ENCODE measurements at regions not wholly inside any gene's neighbourhood (a gene's known extent, or its start where the extent isn't known, plus 50 kb on each side); places are given as distances from the start of the nearest gene placed in this dataset.

DNA sequence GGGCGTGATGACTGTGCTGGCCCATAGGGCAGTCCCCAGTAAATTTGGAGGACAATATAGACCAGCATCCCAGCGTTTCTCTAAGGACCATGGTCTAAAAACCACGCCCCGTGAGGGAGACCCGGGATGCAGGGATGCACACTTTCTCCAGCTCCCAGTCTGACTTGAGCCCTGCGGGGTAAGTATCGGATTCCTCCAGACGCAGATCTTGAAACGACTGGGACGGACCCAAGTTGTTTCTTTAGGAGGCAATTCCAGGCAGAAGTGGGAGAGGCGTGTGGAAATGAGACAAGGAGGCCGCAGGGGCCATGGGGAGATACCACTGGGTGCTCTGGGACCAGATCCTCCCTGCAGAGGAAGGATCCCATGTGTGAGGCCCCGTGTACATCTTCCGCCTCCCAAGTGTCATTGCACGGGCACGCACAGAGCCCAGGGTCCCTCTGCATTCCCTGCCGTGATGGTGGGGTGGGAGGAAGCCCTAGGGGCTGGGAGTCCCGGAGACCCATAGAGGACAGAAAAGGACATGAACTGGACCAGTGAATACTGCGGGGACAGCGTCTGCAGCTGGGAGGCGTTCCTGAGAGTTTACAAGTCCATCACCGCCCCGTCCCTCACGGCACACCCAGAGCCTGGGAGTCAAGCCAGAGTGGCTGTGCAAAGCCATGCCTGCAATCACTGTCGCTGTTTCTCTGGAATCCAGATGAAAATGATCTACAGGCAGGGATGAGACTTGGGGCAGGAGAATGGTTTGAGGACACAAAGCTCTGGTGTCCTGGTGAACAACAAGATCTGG is 522.9 kb downstream of the CDH26 start:
- no peak for DNase-seq

- DNase-seq, result no peak
These were observed 523.5 kb downstream of the CDH26 start for GRCh38 chr20:60481743-60482133.

- DNase-seq, result no peak
These were observed 524.2 kb downstream of the CDH26 start for GRCh38 chr20:60482221-60483008.

- no peak for DNase-seq
These were observed 525.1 kb downstream of the CDH26 start for GRCh38 chr20:60483371-60483770.

DNA sequence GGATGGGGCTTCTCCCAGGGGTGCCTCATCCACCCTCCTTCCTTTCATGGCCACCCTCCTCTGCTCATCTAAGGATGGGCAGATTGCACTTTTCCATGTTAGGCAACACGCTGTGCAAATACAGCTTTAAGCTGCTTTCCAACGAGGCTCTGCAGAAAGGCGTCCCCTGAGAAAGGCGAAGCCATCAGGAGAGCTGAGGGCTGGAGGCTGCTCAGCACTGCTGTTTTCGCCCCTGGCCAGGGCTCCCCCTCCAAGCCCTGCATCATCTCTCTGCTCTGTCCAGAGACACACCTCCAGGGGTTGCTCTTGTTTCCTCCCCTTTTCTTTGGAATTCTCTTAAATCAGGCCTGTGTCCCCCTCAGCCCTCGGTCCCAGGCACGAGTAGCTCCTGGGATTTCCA is 526.1 kb downstream of the CDH26 start:
- no peak for DNase-seq

- no peak for DNase-seq
These were observed 527.0 kb downstream of the CDH26 start for GRCh38 chr20:60485012-60485760.

DNA sequence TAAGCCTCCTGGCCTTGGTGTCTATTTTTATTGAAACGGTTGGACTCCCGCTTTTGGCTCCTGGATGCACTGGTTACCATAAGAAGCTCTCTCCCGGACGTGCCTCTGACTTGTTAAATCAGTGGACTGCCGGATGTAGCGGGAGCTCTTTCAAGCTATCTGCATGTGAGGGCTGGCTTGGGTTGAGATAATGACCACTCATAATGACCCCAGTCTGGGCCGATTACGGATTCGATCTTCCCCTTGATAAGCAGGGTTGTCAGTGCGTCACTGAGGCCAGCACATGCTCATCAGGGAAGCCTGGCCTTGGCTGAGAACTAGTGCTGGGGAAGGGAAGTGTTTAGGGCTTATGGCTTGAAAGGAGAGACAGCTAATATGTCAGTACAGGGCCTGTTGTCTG is 528.1 kb downstream of the CDH26 start:
- no peak for DNase-seq

- no peak for DNase-seq
These were observed 528.7 kb downstream of the CDH26 start for GRCh38 chr20:60486937-60487336.

DNA sequence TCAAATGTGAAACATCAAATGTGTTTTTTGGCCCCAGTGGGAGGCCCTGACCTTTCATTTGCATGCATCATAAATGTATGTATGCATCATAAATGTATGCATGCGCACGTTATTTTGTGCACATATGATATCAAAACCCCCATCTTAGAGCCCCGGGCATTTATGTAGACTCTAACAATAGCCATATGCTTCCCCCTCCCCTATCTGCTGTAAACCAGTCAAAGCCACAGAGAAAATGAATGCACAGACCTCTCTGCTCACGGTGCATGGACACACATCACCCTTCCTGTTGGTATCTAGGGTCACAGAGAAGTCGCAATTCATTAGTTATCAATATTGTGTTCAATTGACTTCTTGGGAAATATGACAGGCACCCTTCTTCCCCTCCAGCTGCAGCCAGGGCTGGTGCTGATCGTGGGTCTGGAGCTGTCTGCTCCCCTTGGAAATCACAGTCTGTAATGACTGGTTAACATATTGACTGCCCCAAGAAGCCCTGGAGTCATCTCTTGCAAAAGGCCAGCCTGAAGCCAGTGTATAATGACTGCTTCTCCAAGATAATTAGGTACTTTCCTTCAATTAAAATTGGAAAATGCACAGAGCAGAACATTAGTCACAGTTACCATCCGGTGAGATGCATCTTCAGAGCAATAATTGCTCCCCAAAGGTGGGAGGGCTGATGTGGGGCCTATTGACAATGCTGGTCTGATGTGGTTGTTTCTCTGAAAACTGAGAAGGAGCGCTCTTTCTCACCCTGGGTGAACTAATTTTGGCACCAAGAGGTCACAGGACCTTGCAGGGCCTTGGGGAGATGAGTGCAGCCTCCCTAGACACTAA is 532.2 kb downstream of the CDH26 start:
- DNase-seq, result no peak

- DNase-seq, result no peak
These were observed 532.9 kb downstream of the CDH26 start for GRCh38 chr20:60491051-60491581.

DNA sequence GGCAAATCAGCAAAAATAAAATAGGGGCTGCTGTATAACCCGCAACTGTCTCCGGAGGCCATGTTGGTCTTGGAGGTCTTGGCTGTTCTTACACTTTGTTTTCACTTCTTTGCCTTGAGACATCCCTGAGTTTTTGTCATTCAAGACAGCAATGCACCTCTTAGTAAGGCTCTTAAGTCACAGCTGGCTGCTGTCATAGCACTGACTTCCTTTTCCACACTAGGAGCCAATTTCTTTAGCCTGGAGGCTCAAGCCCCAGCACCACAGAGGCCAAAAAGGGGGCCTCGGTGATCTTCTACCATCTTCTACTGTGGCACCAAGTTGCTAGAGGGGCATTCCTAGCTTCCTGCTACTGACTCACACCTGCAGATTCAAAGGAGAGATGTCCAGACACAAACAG is 536.3 kb downstream of the CDH26 start:
- DNase-seq, result no peak

GRCh38 chr20:60497298-60498035 is 539.2 kb downstream of the CDH26 start:
- DNase-seq, result no peak

GRCh38 chr20:60500038-60500701 is 541.9 kb downstream of the CDH26 start:
- no peak for DNase-seq

- no peak for DNase-seq
These were observed 542.8 kb downstream of the CDH26 start for GRCh38 chr20:60501048-60501447.

DNA sequence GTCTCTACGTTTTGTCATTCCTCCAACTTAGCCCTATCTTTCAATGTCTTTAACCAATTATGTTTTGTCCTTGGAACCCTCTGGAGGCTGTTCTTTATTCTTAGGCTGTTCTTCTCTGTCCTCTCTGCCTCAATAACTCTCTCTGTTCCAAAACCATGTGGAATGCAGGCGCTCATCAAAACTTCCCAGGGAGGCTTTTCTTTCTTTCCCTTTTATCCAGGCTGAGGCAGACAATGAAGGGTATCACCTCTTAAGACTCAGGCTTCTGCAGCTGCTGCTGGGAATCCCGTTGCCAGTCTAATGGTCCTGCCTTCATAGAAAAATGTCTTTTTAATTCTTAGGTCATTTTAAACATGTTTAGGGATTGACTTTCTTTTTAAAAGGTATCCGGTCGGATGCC is 544.7 kb downstream of the CDH26 start:
- no peak for DNase-seq

- DNase-seq, result no peak
These were observed 547.2 kb downstream of the CDH26 start for GRCh38 chr20:60505423-60505822.

DNA sequence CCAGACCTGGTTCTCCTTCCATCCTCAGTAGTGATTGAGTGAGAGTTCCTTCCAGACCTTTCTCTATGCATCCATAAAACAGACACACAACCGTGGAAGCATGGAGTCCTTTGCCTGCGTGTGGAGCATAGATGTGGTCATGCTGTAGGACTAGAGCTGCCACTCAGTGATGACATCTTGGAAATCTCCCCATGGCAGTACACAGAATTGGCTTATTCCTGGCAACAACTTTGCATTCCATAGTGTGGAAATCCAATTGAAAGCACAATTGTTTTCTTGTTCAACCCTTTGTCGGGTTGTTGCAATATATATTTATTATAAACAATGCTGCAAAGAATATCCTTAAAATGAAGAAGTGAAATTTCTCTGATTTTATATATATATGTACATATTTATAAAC is 547.8 kb downstream of the CDH26 start:
- no peak for DNase-seq

DNA sequence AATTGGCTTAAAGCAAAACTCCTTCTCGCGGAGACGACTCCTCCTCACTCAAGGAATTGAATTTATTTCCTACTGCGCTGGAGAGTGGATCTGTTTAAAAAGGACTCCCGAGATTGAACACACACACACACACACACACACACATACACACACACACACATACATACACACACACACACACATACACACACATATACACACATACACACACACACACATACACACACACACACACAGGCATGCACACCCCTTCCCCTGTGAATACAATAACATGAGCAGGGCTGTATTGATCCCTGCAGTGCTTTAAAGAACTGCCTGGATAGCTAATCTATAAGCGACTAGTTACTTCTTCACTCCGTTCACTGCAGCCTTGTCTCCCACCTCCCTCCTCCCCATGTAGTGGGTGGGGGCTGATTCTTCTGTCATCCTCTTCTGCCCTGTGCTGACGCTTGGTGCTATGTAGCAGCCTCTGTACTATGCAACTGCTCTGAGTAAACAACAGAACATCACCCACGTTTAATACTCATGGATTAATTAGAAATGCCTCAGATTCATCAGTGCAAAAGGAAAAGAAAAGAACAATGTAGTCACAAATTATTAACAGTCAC is 549.0 kb downstream of the CDH26 start:
- DNase-seq, result no peak

DNA sequence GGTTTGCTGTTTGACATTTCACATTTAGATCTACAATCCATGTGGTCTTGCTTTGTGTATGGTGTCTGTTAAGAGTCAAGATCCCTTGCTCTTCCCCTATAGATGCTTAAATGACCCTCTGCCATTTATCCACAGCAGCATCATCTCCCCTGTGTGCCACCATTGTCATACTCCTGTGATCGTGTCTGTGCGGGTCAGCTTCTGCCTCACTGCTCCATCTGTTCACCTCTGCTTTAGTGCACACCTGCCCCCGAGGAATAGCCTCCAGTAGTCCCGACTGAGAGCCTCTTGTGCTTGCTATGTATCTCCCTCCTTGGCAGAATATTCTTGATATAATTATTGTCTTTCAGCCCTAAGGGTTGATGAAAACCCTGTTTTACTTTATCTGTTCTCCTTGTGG is 551.2 kb downstream of the CDH26 start:
- no peak for DNase-seq

DNA sequence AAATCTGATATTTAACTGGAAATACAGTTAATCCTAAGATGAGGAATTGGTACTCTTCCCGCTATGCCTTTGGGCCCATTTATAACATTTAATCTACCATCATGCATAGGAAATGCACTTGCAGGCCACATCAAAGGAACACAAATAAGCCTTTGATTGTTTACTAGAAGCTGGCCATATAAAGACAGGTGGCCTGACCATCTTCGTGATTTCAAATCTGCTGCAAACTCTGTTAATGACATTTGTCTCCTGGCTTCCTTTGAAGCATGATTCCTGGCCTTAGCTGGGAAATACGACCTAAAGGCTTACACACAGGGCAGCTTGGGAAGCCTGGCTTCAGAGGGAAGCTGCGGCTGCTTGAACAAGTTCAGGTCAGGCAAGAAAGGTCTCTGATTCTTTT is 552.1 kb downstream of the CDH26 start:
- DNase-seq, result no peak

Measured in right kidney (tissue), 1 donor.